GM12878 (cell line): ENCODE measurements at regions not wholly inside any gene's neighbourhood (a gene's known extent, or its start where the extent isn't known, plus 50 kb on each side); places are given as distances from the start of the nearest gene placed in this dataset.

Experiments used
- ATAC-seq: fragments of 200-7000 bp; cut with Tn5 transposase; 3 replicates; pipeline ENCODE4 v1.9.1; 2020; ENCODE audit warnings: mild to moderate bottlenecking, moderate library complexity
- BruUV-seq: library from RNA; stranded (reverse); fragments of 400-500 nt; replicated peaks from 2 replicates; lab custom pipeline; 2021; lab: Mats Ljungman, UMichigan
- CTCF ChIA-PET: fragments of 300-600 bp; sonication (Branson Sonifier 250); formaldehyde crosslinking; extraction: SDS; loops from one replicate; lab custom pipeline; 2021; ENCODE audit warnings: inconsistent platforms; lab: Yijun Ruan, JAX
- POLR2A ChIA-PET: fragments of 350-600 bp; formaldehyde crosslinking; extraction: SDS; loops from one replicate; lab custom pipeline; 2021; ENCODE audit warnings: inconsistent platforms; lab: Charles Lee
- RAD21 ChIA-PET: fragments of 300-600 bp; sonication (Branson Sonifier 250); formaldehyde crosslinking; loops from one replicate; lab custom pipeline; 2023; ENCODE audit warnings: antibody characterized with exemption; ENCODE audit not compliant: unreplicated experiment; lab: Charles Lee
- SMC1A ChIA-PET: fragments of 300-600 bp; sonication (Branson Sonifier 250); formaldehyde crosslinking; loops from one replicate; lab custom pipeline; 2023; ENCODE audit not compliant: unreplicated experiment, uncharacterized antibody; lab: Charles Lee
- DNase-seq: peaks from one replicate; pipeline ENCODE4 v3.0.0-alpha.2; 2011; ENCODE audit warnings: low read depth, low spot score
- FAIRE-seq: peaks from 3 replicates; lab custom pipeline; 2011; peaks lifted over from hg19 to GRCh38; lab: Jason Lieb, UNC
- H2AFZ ChIP-seq: 2 replicates; pipeline ENCODE4 v1.6.0; 2011; ENCODE audit warnings: low read depth, low read length, control low read depth; ENCODE audit not compliant: control insufficient read depth
- H3K27ac ChIP-seq: 2 replicates; pipeline ENCODE4 v1.5.1; 2011; ENCODE audit warnings: control low read depth; ENCODE audit not compliant: control insufficient read depth, insufficient read depth
- H3K27me3 ChIP-seq, 2 experiments: replicated peaks in 1 of 2; 2 replicates each; pipeline versions ENCODE4 v1.6.0 to v1.6.1; 2011; ENCODE audit warnings: low read length in 1 of 2; ENCODE audit not compliant: control insufficient read depth in 2 of 2, insufficient read depth in 2 of 2
- H3K36me3 ChIP-seq, 2 experiments: 2 replicates each; pipeline ENCODE4 v1.5.1; 2011; ENCODE audit warnings: low read length in 1 of 2; ENCODE audit not compliant: control insufficient read depth in 2 of 2, insufficient read depth in 2 of 2
- H3K4me1 ChIP-seq: 2 replicates; pipeline ENCODE4 v1.6.1; 2011; ENCODE audit warnings: mild to moderate bottlenecking, low read length, moderate library complexity, mixed read lengths; ENCODE audit not compliant: control insufficient read depth, insufficient read depth
- H3K4me2 ChIP-seq: 2 replicates; pipeline ENCODE4 v1.6.0; 2011; ENCODE audit warnings: control low read depth; ENCODE audit not compliant: control insufficient read depth, insufficient read depth
- H3K4me3 ChIP-seq: fragments of 200-600 bp; sonication (generic); 2 replicates; pipeline ENCODE4 v1.5.1; 2016
- H3K79me2 ChIP-seq: 2 replicates; pipeline ENCODE4 v1.6.0; 2011; ENCODE audit warnings: low read length; ENCODE audit not compliant: control insufficient read depth, insufficient read depth
- H3K9ac ChIP-seq: 2 replicates; pipeline ENCODE4 v1.8.0; 2011; ENCODE audit warnings: low read length, control low read depth, mixed read lengths; ENCODE audit not compliant: control insufficient read depth, insufficient read depth
- H3K9me3 ChIP-seq: replicated peaks from 3 replicates; pipeline ENCODE4 v1.5.1; 2011; ENCODE audit warnings: mild to moderate bottlenecking, low read length; ENCODE audit not compliant: control insufficient read depth, insufficient read depth
- H4K20me1 ChIP-seq: 2 replicates; pipeline ENCODE4 v1.6.0; 2011; ENCODE audit not compliant: control insufficient read depth, insufficient read depth
- CHD1 ChIP-seq: IDR thresholded peaks from 2 replicates; pipeline ENCODE4 v1.6.1; 2012; ENCODE audit warnings: low read depth, low read length, improper control_type of control experiment
- CREB1 ChIP-seq: IDR thresholded peaks from 2 replicates; pipeline ENCODE4 v1.6.1; 2012; ENCODE audit warnings: low read depth, mild to moderate bottlenecking, inconsistent platforms
- CREM ChIP-seq: IDR thresholded peaks from 2 replicates; pipeline ENCODE4 v1.6.1; 2014; ENCODE audit warnings: antibody characterized with exemption, low read depth
- IRF5 ChIP-seq: fragments of 450-650 bp; IDR thresholded peaks from 2 replicates; pipeline ENCODE4 v1.6.1; 2017; ENCODE audit warnings: borderline replicate concordance
- KAT2A ChIP-seq: conservative IDR thresholded peaks from 2 replicates; pipeline ENCODE4 v1.6.1; 2011; ENCODE audit warnings: low read depth, low read length; ENCODE audit not compliant: control insufficient read depth
- NRF1 ChIP-seq: conservative IDR thresholded peaks from 2 replicates; pipeline ENCODE4 v1.6.1; 2011; ENCODE audit warnings: mild to moderate bottlenecking, low read depth, low read length, improper control_type of control experiment
- TARDBP ChIP-seq: IDR thresholded peaks from 2 replicates; pipeline ENCODE4 v1.6.1; 2016; ENCODE audit warnings: borderline replicate concordance
- WGBS: methylation state at CpG from one replicate; pipeline ENCODE4 v1.1.6; 2016; ENCODE audit warnings: low lambda C conversion rate; ENCODE audit not compliant: insufficient replicate concordance, insufficient coverage; ENCODE audit errors: missing lambda C conversion rate; 5-methylcytosine and 5-hydroxymethylcytosine counted together
- in situ Hi-C: fragments of 300-500 bp; cut with MboI; formaldehyde crosslinking; loops from 9 replicates; pipeline ENCODE4 v1.14.3; 2018; ENCODE audit warnings: mixed read lengths
- intact Hi-C: fragments of 100-400 bp; cut with micrococcal nuclease; formaldehyde crosslinking; loops from one replicate; pipeline ENCODE4 v1.14.2; 2022; ENCODE audit not compliant: unreplicated experiment
- TF ChIP-seq, protein P1 (sequence below): fragments of 450-650 bp; IDR thresholded peaks from 2 replicates; pipeline ENCODE4 v1.6.1; 2016; ENCODE audit warnings: mild to moderate bottlenecking
- TF ChIP-seq, protein P2 (sequence below): IDR thresholded peaks from 2 replicates; pipeline ENCODE4 v1.6.1; 2012; ENCODE audit warnings: low read depth, low read length, improper control_type of control experiment

DNA sequence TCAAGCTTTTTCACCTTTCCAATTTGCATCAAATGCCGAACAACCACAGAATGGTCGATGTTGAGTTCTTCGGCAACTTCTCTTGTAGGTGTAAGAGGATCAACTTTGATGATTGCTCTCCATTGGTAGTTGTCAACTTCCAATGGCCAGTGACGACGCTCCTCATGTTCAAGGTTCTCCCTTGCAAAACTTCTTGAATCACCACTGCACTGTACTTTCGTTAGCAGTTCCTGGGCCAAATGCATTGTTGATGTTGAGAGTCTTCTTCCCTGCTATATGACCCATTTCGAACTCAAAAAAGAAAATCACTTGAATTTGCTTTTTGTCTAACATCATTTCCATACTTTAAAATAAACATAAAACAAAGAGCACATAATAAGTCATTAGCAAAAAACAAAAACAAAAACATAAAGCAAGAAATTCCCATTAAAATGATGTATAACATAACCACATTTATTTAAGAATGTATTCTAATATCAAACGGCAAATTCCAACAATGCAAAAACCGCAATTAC lies 71.2 kb upstream of the AP4E1 start:
- H3K4me1 ChIP-seq: no peaks in the 10 kb centered on the region
- in situ Hi-C loops (no loop called here), intact Hi-C loops (no loop called here)
- ATAC-seq (no peak), FAIRE-seq (no peak), DNase-seq (no peak)
- no peaks in the 10 kb centered on the region for H4K20me1 ChIP-seq
- 74% methylated on average over 9 of the region's 9 CpGs for WGBS
- no peak overlapping the region for H3K4me2 ChIP-seq
- no peak for TF ChIP-seq CHD1
- H3K4me3 ChIP-seq: no peak overlapping the region
- ChIA-PET SMC1A (interaction anchor here (1.1 kb wide), 1 partner anchor 283 kb away, joined by 3 read pairs; no protein-coding TSS in a partner anchor), CTCF (interaction anchor here (0.6 to 0.9 kb wide), 2 partner anchors 22 to 49 kb away, joined by 3 read pairs; no protein-coding TSS in a partner anchor), RAD21 (no interaction called here), POLR2A (no interaction called here)
- no peaks in the 10 kb centered on the region for H3K27me3 ChIP-seq
- H3K9me3 ChIP-seq: no peaks in the 10 kb centered on the region
- no peak overlapping the region for H2AFZ ChIP-seq
- BruUV-seq: no TSS peak
- H3K9ac ChIP-seq: no peak overlapping the region
- no peak overlapping the region for H3K27ac ChIP-seq
- H3K36me3 ChIP-seq: no peaks in the 10 kb centered on the region
- no peaks in the 10 kb centered on the region for H3K79me2 ChIP-seq

GRCh38 chr15:50830477-50831354 lies 65.2 kb upstream of the SPPL2A start:
- no peaks in the 10 kb centered on the region for H3K79me2 ChIP-seq
- H3K4me3 ChIP-seq: no peak overlapping the region
- FAIRE-seq (no peak), ATAC-seq (no peak), DNase-seq (no peak)
- H3K4me2 ChIP-seq: no peak overlapping the region
- no peaks in the 10 kb centered on the region for H4K20me1 ChIP-seq
- no peaks in the 10 kb centered on the region for H3K9me3 ChIP-seq
- H3K36me3 ChIP-seq: no peaks in the 10 kb centered on the region
- RAD21 ChIA-PET: interaction anchor here (0.7 kb wide), 1 partner anchor 1630 kb away, joined by 3 read pairs; no protein-coding TSS in a partner anchor
- CTCF ChIA-PET: interaction anchor here (0.6 kb wide), 1 partner anchor 17 kb away, joined by 3 read pairs; no protein-coding TSS in a partner anchor
- H3K27me3 ChIP-seq: no peaks in the 10 kb centered on the region
- intact Hi-C loops (no loop called here), in situ Hi-C loops (no loop called here)
- POLR2A ChIA-PET: interaction anchor here (0.5 to 0.6 kb wide), 2 partner anchors 54 to 66 kb away, joined by 4 read pairs; no protein-coding TSS in a partner anchor
- no peak overlapping the region for H2AFZ ChIP-seq
- 68% methylated on average over 11 of the region's 12 CpGs for WGBS
- no peak overlapping the region for H3K9ac ChIP-seq
- BruUV-seq: no TSS peak
- SMC1A ChIA-PET: interaction anchor here (1.3 kb wide), 1 partner anchor 27 kb away, joined by 3 read pairs; no protein-coding TSS in a partner anchor
- no peak overlapping the region for H3K27ac ChIP-seq
- H3K4me1 ChIP-seq: no peaks in the 10 kb centered on the region
- TF ChIP-seq TARDBP: no peak
- no peak for TF ChIP-seq IRF5
- TF ChIP-seq, protein P1, sequence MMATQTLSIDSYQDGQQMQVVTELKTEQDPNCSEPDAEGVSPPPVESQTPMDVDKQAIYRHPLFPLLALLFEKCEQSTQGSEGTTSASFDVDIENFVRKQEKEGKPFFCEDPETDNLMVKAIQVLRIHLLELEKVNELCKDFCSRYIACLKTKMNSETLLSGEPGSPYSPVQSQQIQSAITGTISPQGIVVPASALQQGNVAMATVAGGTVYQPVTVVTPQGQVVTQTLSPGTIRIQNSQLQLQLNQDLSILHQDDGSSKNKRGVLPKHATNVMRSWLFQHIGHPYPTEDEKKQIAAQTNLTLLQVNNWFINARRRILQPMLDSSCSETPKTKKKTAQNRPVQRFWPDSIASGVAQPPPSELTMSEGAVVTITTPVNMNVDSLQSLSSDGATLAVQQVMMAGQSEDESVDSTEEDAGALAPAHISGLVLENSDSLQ: no peak
- TF ChIP-seq KAT2A: no peak
- no peak for TF ChIP-seq NRF1
- TF ChIP-seq, protein P2, sequence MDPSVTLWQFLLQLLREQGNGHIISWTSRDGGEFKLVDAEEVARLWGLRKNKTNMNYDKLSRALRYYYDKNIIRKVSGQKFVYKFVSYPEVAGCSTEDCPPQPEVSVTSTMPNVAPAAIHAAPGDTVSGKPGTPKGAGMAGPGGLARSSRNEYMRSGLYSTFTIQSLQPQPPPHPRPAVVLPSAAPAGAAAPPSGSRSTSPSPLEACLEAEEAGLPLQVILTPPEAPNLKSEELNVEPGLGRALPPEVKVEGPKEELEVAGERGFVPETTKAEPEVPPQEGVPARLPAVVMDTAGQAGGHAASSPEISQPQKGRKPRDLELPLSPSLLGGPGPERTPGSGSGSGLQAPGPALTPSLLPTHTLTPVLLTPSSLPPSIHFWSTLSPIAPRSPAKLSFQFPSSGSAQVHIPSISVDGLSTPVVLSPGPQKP: no peak
- no peak for TF ChIP-seq CREM
- no peak for TF ChIP-seq CREB1
